A673 (cell line): ENCODE measurements at regions not wholly inside any gene's neighbourhood (a gene's known extent, or its start where the extent isn't known, plus 50 kb on each side); places are given as distances from the start of the nearest gene placed in this dataset.

Source experiments
- BruUV-seq: library from RNA; stranded (reverse); fragments of 400-500 nt; replicated peaks from 2 replicates; lab custom pipeline; 2021; lab: Mats Ljungman, UMichigan
- CTCF ChIA-PET: fragments of 300-600 bp; sonication (Branson Sonifier 250); formaldehyde crosslinking; loops from one replicate; lab custom pipeline; 2022; ENCODE audit warnings: antibody characterized with exemption; lab: Charles Lee
- POLR2A ChIA-PET: fragments of 300-600 bp; sonication (Branson Sonifier 250); formaldehyde crosslinking; loops from one replicate; lab custom pipeline; 2022; ENCODE audit warnings: antibody characterized with exemption; ENCODE audit not compliant: low non-redundant PET; lab: Charles Lee
- DNase-seq: peaks from one replicate; pipeline ENCODE4 v3.0.0-alpha.2; 2015; ENCODE audit warnings: low spot score
- H3K27ac ChIP-seq: fragments of 200-600 bp; sonication (generic); 2 replicates; pipeline ENCODE4 v1.5.1; 2016; ENCODE audit warnings: mixed run types, low read depth, mild to moderate bottlenecking, mixed read lengths, antibody characterized with exemption, low read length; ENCODE audit not compliant: poor library complexity, severe bottlenecking
- H3K27me3 ChIP-seq: fragments of 200-600 bp; sonication (generic); replicated peaks from 2 replicates; pipeline ENCODE4 v1.6.1; 2017; ENCODE audit warnings: mixed run types, low read depth, mild to moderate bottlenecking, mixed read lengths, antibody characterized with exemption, low read length; ENCODE audit not compliant: insufficient read depth, poor library complexity
- H3K36me3 ChIP-seq: fragments of 200-600 bp; sonication (generic); 2 replicates; pipeline ENCODE4 v1.6.1; 2016; ENCODE audit warnings: mixed run types, mild to moderate bottlenecking, mixed read lengths, antibody characterized with exemption, low read length; ENCODE audit not compliant: insufficient read depth, poor library complexity, severe bottlenecking
- H3K4me1 ChIP-seq: fragments of 200-600 bp; sonication (generic); 2 replicates; pipeline ENCODE4 v1.6.1; 2017; ENCODE audit warnings: mixed run types, mild to moderate bottlenecking, mixed read lengths, antibody characterized with exemption, low read length; ENCODE audit not compliant: insufficient read depth, poor library complexity, severe bottlenecking
- H3K4me3 ChIP-seq: fragments of 200-600 bp; sonication (generic); 2 replicates; pipeline ENCODE4 v1.5.1; 2016; ENCODE audit warnings: low read depth, mixed run types, mild to moderate bottlenecking, mixed read lengths, low read length; ENCODE audit not compliant: poor library complexity, severe bottlenecking
- H3K9me3 ChIP-seq: fragments of 200-600 bp; sonication (generic); 2 replicates; pipeline ENCODE4 v1.6.1; 2016; ENCODE audit warnings: mixed run types, low read depth, mild to moderate bottlenecking, mixed read lengths, antibody characterized with exemption, low read length; ENCODE audit not compliant: poor library complexity, severe bottlenecking
- EZH2 ChIP-seq: fragments of 200-600 bp; sonication (generic); IDR thresholded peaks from 2 replicates; pipeline ENCODE4 v1.6.1; 2017; ENCODE audit warnings: borderline replicate concordance, low read depth, mild to moderate bottlenecking, mixed read lengths, antibody characterized with exemption, low read length; ENCODE audit not compliant: poor library complexity, severe bottlenecking
- intact Hi-C: fragments of 100-400 bp; cut with micrococcal nuclease; formaldehyde crosslinking; loops from one replicate; pipeline ENCODE4 v1.10.0; 2022; ENCODE audit not compliant: unreplicated experiment
- TF ChIP-seq, protein P1 (sequence below): fragments of 300-800, 200-600 bp; sonication (generic); conservative IDR thresholded peaks from 2 replicates; pipeline ENCODE4 v1.5.1; 2017; ENCODE audit warnings: low read depth, mild to moderate bottlenecking, antibody characterized with exemption, low read length, moderate library complexity, mixed read lengths

DNA sequence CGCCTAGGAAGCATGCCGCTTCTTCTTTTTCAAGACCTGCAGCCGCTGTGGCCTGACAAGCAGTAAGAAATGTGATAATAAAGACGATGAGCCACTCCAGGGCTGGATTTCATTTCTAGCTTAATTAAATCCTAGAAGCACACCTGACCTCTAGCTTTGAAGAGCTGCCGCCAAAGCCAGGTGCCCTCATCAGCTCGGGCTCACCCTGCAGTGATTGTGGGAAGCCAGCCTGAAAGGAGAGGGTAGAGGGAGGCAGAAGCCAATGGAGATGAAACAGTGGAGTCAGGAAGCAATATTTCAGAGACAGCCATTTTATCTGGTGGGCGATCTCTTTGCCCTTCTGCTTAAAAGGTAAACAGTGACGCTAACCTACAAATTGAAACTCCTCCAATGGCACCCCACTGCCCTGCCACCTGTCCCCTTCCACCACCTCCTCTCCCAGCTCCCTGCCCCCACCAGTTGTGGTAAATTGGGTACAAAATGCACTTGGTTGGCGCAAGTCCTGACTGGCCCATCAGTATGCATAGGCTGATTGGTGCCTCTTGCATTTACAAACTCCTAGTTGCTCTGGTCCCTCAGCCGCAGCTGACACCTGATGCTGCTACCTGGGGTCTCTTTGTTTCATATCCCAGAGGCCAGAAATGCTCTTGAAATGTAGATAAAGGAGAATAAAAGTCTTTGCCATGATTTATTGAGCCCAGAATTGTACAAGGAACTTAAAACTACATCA is 385.3 kb downstream of the PDCD6IP start:
- TF ChIP-seq, protein P1, sequence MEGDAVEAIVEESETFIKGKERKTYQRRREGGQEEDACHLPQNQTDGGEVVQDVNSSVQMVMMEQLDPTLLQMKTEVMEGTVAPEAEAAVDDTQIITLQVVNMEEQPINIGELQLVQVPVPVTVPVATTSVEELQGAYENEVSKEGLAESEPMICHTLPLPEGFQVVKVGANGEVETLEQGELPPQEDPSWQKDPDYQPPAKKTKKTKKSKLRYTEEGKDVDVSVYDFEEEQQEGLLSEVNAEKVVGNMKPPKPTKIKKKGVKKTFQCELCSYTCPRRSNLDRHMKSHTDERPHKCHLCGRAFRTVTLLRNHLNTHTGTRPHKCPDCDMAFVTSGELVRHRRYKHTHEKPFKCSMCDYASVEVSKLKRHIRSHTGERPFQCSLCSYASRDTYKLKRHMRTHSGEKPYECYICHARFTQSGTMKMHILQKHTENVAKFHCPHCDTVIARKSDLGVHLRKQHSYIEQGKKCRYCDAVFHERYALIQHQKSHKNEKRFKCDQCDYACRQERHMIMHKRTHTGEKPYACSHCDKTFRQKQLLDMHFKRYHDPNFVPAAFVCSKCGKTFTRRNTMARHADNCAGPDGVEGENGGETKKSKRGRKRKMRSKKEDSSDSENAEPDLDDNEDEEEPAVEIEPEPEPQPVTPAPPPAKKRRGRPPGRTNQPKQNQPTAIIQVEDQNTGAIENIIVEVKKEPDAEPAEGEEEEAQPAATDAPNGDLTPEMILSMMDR = no peak
- Histone ChIP-seq H3K4me3 (no peak overlapping the region), H3K36me3 (no peaks in the 10 kb centered on the region), H3K9me3 (no peaks in the 10 kb centered on the region), H3K4me1 (peaks cover 14% of the 10 kb centered on the region), H3K27ac (no peak overlapping the region), H3K27me3 (no peaks in the 10 kb centered on the region)
- BruUV-seq = no TSS peak
- ChIA-PET CTCF (no interaction called here), POLR2A (no interaction called here)
- intact Hi-C loops = no loop called here
- DNase-seq = no peak

DNA sequence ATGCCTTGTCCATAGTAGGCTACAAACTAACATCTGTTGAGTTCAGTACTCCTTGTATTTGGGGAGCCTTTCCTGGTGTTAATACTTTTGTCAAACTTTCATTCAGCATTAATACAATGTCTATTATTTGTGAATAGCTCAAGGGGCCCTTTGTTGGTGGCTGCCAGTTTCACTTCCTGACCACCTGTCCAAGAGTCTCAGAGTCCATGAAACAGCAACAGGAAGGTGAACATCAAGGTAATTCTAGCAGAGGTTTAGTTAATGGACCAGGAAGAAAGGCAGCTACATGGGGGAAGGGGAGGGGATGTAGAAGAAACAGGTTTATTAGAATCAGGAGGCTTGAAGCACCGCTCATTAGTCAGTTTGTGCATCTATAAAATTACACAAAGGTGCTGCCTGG is 386.9 kb downstream of the PDCD6IP start:
- H3K4me1 ChIP-seq = peaks cover 14% of the 10 kb centered on the region
- intact Hi-C loops = no loop called here
- no TSS peak for BruUV-seq

DNA sequence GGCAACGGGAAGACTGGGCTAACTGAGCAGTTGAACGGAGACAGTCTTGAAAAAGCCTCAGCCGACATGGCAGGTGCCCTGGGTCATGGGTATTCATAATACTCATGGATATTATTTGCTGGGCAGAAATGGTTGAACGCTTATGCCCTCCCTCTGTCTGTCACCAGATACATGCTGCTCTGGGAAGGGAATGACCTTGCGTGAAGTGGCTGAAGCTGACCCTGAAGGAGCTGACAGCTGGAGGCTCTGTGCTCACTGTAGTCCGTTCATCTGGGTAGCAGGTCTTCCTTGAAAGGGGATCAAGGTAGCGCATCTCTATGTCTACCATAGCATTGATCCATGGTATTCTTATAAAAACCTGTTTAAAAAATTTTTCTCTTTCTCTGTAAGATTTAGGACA is 390.7 kb downstream of the PDCD6IP start:
- H3K4me1 ChIP-seq = no peaks in the 10 kb centered on the region
- H3K36me3 ChIP-seq = no peaks in the 10 kb centered on the region
- no TSS peak for BruUV-seq
- no peaks in the 10 kb centered on the region for H3K27me3 ChIP-seq
- DNase-seq = no peak
- POLR2A ChIA-PET = no interaction called here
- CTCF ChIA-PET = no interaction called here
- H3K27ac ChIP-seq = no peak overlapping the region
- TF ChIP-seq, protein P1 = no peak
- no peak for TF ChIP-seq EZH2
- intact Hi-C loops = no loop called here
- H3K4me3 ChIP-seq = no peak overlapping the region
- H3K9me3 ChIP-seq = no peaks in the 10 kb centered on the region

More for the DNA sequence above, 386.9 kb downstream of the PDCD6IP start:
- DNase-seq = no peak
- H3K9me3 ChIP-seq = no peaks in the 10 kb centered on the region
- ChIA-PET POLR2A (no interaction called here), CTCF (no interaction called here)
- no peak overlapping the region for H3K4me3 ChIP-seq
- no peaks in the 10 kb centered on the region for H3K36me3 ChIP-seq
- H3K27ac ChIP-seq = no peak overlapping the region
- TF ChIP-seq EZH2 = no peak
- TF ChIP-seq, protein P1 = no peak
- no peaks in the 10 kb centered on the region for H3K27me3 ChIP-seq
